ENCODE measurements at regions not wholly inside any gene's neighbourhood (a gene's known extent, or its start where the extent isn't known, plus 50 kb on each side); places are given as distances from the start of the nearest gene placed in this dataset.

DNA sequence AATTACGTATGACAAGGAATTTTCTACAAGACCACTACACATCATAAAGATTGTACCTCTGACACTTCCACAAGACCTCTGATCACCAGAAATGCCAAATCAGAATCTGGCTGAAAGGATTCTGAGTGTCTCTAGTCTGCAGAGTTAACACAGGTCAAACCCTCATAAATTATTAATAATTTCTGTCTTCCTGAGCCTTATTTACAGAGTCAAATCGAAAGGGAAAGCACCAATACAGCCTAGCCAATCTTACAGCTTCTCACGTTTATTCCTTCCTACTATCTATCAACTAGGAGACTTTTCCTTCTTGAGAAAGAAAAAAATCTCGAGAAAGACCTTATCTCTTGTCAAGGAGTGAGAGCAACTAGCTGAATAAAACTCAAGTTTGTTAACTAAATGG, 2151.6 kb downstream of the MRPL39 start:
- no peaks in the 10 kb centered on the region for H3K27me3 ChIP-seq (ENCODE audit: control insufficient read depth in 2 of 2, insufficient read depth in 1 of 2, low read length in 1 of 2)
- H3K4me3 ChIP-seq (ENCODE audit: low read length in 2 of 2): no peak overlapping the region
- 80% methylated on average over 4 of the region's 4 CpGs for WGBS
- no peaks in the 10 kb centered on the region for H3K9me3 ChIP-seq (ENCODE audit: control insufficient read depth in 2 of 2, insufficient read depth in 1 of 2, low read length in 1 of 2)
- H3K4me1 ChIP-seq (ENCODE audit: control insufficient read depth in 2 of 2, insufficient read depth in 2 of 2, low read length in 2 of 2): no peaks in the 10 kb centered on the region
- no peak overlapping the region for H3K27ac ChIP-seq (ENCODE audit: low read depth in 1 of 2, low read length in 1 of 2)
- DNase-seq (ENCODE audit: low read depth in 6 of 9, low spot score in 9 of 9): no peak
- H3K36me3 ChIP-seq (ENCODE audit: control insufficient read depth in 2 of 2, insufficient read depth in 2 of 2, low read length in 1 of 2): no peaks in the 10 kb centered on the region

DNA sequence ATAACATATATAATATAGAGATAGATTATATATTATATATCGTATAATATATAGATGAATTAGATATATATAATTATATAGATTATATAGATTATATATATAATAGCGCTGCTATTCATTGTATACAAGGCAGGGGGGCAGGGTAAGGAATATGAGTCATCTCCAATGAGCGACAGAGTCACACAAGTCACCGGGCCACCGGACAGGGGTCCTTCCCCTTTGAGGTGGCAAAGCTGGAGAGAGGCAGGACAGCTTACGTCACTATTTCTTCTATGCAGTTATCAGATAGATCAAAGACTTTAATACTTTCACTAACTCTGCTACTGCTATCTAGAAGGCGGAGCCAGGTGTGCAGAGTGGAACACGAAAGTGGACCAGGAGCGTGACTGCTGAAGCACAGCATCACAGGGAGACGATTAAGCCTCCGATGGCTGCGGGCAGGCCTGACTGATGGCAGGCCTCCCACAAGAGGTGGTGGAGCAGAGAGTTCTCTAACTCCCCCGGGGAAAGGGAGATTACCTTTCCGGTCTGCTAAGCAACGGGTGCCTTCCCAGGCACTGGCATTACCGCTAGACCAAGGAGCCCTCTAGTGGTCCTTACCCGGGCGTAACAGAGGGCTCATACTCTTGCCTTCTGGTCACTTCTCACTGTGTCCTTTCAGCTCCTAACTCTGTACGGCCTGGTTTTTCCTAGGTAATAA, 2154.7 kb downstream of the MRPL39 start:
- Histone ChIP-seq H3K36me3 (ENCODE audit: control insufficient read depth in 2 of 2, insufficient read depth in 2 of 2, low read length in 1 of 2) (no peaks in the 10 kb centered on the region), H3K4me1 (ENCODE audit: control insufficient read depth in 2 of 2, insufficient read depth in 2 of 2, low read length in 2 of 2) (no peaks in the 10 kb centered on the region), H3K27ac (ENCODE audit: low read depth in 1 of 2, low read length in 1 of 2) (no peak overlapping the region), H3K27me3 (ENCODE audit: control insufficient read depth in 2 of 2, insufficient read depth in 1 of 2, low read length in 1 of 2) (no peaks in the 10 kb centered on the region), H3K4me3 (ENCODE audit: low read length in 2 of 2) (no peak overlapping the region), H3K9me3 (ENCODE audit: control insufficient read depth in 2 of 2, insufficient read depth in 1 of 2, low read length in 1 of 2) (no peaks in the 10 kb centered on the region)
- 44% methylated on average over 19 of the region's 19 CpGs for WGBS
- DNase-seq (ENCODE audit: low read depth in 6 of 9, low spot score in 9 of 9): no peak

DNA sequence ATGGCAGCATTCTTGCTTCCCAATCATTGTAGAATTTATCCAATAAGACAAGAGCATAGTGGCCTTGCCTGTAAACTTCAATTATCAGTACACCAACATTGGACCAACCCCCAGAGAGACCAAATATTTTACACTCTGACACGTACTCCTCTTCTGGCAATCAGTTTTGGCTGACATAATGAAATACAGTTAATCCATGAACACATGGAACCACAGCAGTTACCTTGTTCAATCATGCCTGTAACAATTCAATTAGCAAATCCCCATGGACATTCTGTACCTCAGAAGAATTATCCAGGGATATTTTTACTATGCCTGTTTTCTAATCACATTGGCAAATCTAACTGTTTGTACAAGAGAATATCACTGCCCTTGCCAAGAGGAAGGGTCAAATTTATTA, 2162.0 kb downstream of the MRPL39 start:
- no peak for DNase-seq (ENCODE audit: low read depth in 6 of 9, low spot score in 9 of 9)
- Histone ChIP-seq H3K4me1 (ENCODE audit: control insufficient read depth in 2 of 2, insufficient read depth in 2 of 2, low read length in 2 of 2) (no peaks in the 10 kb centered on the region), H3K27me3 (ENCODE audit: control insufficient read depth in 2 of 2, insufficient read depth in 1 of 2, low read length in 1 of 2) (no peaks in the 10 kb centered on the region), H3K36me3 (ENCODE audit: control insufficient read depth in 2 of 2, insufficient read depth in 2 of 2, low read length in 1 of 2) (no peaks in the 10 kb centered on the region), H3K27ac (ENCODE audit: low read depth in 1 of 2, low read length in 1 of 2) (no peak overlapping the region), H3K9me3 (ENCODE audit: control insufficient read depth in 2 of 2, insufficient read depth in 1 of 2, low read length in 1 of 2) (no peaks in the 10 kb centered on the region), H3K4me3 (ENCODE audit: low read length in 2 of 2) (no peak overlapping the region)
- WGBS: 91% methylated on average over 1 of the region's 1 CpG

DNA sequence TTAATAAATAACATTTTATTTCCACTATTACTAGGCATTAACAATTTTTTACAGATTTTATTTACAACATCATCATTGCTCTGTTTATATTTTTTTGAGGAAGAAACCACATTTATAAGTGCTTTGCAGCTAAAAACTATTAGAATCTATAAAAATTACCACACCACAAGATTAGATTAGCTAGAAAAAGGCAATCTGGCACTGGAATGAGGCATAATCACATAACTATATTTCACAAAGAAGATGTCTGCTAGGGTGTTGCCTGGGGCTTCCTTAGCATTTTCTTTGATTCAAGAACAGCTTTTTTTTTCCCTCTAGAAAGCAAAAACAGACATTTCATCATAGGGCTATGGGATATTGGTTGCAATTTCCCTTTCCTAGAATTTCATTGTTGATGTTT, 2169.2 kb downstream of the MRPL39 start:
- Histone ChIP-seq H3K4me3 (ENCODE audit: low read length in 2 of 2) (no peak overlapping the region), H3K9me3 (ENCODE audit: control insufficient read depth in 2 of 2, insufficient read depth in 1 of 2, low read length in 1 of 2) (no peaks in the 10 kb centered on the region), H3K36me3 (ENCODE audit: control insufficient read depth in 2 of 2, insufficient read depth in 2 of 2, low read length in 1 of 2) (no peaks in the 10 kb centered on the region), H3K27me3 (ENCODE audit: control insufficient read depth in 2 of 2, insufficient read depth in 1 of 2, low read length in 1 of 2) (no peaks in the 10 kb centered on the region), H3K27ac (ENCODE audit: low read depth in 1 of 2, low read length in 1 of 2) (no peak overlapping the region), H3K4me1 (ENCODE audit: control insufficient read depth in 2 of 2, insufficient read depth in 2 of 2, low read length in 2 of 2) (no peaks in the 10 kb centered on the region)
- no peak for DNase-seq (ENCODE audit: low read depth in 6 of 9, low spot score in 9 of 9)

DNA sequence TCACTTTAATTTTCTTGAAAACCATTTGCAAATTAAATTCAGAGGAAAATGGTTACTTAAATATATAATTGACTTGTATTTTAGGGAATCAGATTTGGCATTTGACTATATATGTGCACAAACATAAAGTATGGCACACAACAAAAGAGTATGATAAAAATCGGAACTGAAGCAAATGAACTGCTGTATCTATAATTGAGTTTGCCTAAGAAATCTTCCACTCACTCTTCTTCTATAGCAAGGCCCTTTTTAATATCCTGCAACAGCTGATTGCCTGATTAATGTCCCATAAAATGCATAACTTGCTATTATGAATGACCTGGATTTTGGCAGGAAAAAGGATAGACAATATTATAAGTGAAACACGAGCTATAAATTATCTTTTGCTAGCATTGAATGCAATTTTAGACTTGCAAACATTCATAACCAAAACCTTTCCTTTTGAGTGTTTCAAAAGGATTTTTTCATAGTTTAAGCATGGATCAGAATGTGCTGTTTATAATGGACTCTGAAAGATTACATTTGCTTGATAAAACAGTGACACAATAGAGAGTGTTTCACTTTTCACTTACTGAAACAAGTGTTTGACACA, 2204.3 kb downstream of the MRPL39 start:
- 87% methylated on average over 2 of the region's 2 CpGs for WGBS
- H3K4me3 ChIP-seq (ENCODE audit: low read length in 2 of 2): no peak overlapping the region
- no peaks in the 10 kb centered on the region for H3K36me3 ChIP-seq (ENCODE audit: control insufficient read depth in 2 of 2, insufficient read depth in 2 of 2, low read length in 1 of 2)
- no peaks in the 10 kb centered on the region for H3K27me3 ChIP-seq (ENCODE audit: control insufficient read depth in 2 of 2, insufficient read depth in 1 of 2, low read length in 1 of 2)
- no peak overlapping the region for H3K27ac ChIP-seq (ENCODE audit: low read depth in 1 of 2, low read length in 1 of 2)
- no peaks in the 10 kb centered on the region for H3K9me3 ChIP-seq (ENCODE audit: control insufficient read depth in 2 of 2, insufficient read depth in 1 of 2, low read length in 1 of 2)
- DNase-seq (ENCODE audit: low read depth in 6 of 9, low spot score in 9 of 9): no peak
- H3K4me1 ChIP-seq (ENCODE audit: control insufficient read depth in 2 of 2, insufficient read depth in 2 of 2, low read length in 2 of 2): no peaks in the 10 kb centered on the region

DNA sequence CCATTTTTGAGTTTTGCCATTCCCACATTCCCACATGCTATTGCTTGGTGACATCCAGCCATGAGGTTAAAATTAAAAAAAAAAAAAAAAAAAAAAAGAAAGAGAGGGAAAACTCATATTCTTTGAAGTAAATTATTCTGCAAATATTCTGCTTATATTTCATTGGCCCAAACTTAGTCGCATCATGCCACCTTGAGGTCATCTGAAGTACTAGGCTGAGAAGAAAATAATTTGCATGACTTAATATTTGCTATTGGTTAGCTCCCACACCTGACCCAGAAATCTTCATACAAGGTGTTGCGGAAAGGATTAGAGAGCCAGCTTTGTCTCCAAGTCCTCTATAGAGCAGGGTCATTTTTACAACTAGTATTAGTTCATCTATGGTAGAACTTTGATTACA, 2206.0 kb downstream of the MRPL39 start:
- WGBS: 84% methylated on average over 2 of the region's 2 CpGs

DNA sequence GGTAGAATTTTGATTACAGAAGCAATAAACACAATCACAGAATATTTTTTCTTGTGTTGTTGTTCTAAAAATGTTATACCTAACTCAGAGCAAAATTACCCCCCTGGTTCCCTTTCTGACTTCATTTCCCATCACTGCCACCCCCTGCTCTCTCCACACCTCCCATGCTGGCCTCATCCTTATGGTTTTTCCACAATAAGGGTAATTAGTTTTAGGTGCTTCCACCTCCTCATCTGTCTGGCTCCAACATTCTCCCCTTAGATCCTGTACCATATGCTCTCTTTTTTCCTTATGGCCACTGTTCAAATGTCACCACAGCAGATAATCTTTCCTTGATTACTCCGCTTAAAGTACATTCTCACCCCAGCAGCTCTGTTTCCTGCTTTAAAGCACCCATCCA, 2208.6 kb downstream of the MRPL39 start:
- no peak overlapping the region for H3K4me3 ChIP-seq (ENCODE audit: low read length in 2 of 2)
- H3K4me1 ChIP-seq (ENCODE audit: control insufficient read depth in 2 of 2, insufficient read depth in 2 of 2, low read length in 2 of 2): no peaks in the 10 kb centered on the region
- H3K27me3 ChIP-seq (ENCODE audit: control insufficient read depth in 2 of 2, insufficient read depth in 1 of 2, low read length in 1 of 2): no peaks in the 10 kb centered on the region
- no peaks in the 10 kb centered on the region for H3K9me3 ChIP-seq (ENCODE audit: control insufficient read depth in 2 of 2, insufficient read depth in 1 of 2, low read length in 1 of 2)
- DNase-seq (ENCODE audit: low read depth in 6 of 9, low spot score in 9 of 9): no peak
- WGBS: 98% methylated on average over 1 of the region's 1 CpG
- no peaks in the 10 kb centered on the region for H3K36me3 ChIP-seq (ENCODE audit: control insufficient read depth in 2 of 2, insufficient read depth in 2 of 2, low read length in 1 of 2)
- no peak overlapping the region for H3K27ac ChIP-seq (ENCODE audit: low read depth in 1 of 2, low read length in 1 of 2)

More for the DNA sequence above, 2206.0 kb downstream of the MRPL39 start:
- no peaks in the 10 kb centered on the region for H3K4me1 ChIP-seq (ENCODE audit: control insufficient read depth in 2 of 2, insufficient read depth in 2 of 2, low read length in 2 of 2)
- H3K27me3 ChIP-seq (ENCODE audit: control insufficient read depth in 2 of 2, insufficient read depth in 1 of 2, low read length in 1 of 2): no peaks in the 10 kb centered on the region
- DNase-seq (ENCODE audit: low read depth in 6 of 9, low spot score in 9 of 9): no peak
- no peak overlapping the region for H3K27ac ChIP-seq (ENCODE audit: low read depth in 1 of 2, low read length in 1 of 2)
- H3K9me3 ChIP-seq (ENCODE audit: control insufficient read depth in 2 of 2, insufficient read depth in 1 of 2, low read length in 1 of 2): no peaks in the 10 kb centered on the region
- no peaks in the 10 kb centered on the region for H3K36me3 ChIP-seq (ENCODE audit: control insufficient read depth in 2 of 2, insufficient read depth in 2 of 2, low read length in 1 of 2)
- no peak overlapping the region for H3K4me3 ChIP-seq (ENCODE audit: low read length in 2 of 2)

DNA sequence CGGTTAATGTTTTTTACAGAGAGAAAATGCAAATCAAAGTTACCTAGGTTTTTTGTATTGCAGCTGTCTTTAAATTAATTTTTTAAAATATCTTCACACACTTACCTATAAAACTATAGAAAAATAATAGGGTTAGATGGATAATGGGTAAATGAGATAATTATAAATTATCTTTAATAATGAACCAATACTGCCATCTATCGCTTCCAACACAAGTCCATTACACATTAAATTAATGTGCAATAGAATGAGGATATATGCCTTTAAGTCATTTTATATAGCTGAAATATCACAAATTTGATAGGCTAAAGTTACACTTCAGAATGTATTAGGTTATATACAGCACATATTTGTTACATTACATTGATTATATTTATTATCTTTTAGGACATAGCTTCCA, 2212.8 kb downstream of the MRPL39 start:
- Histone ChIP-seq H3K27me3 (ENCODE audit: control insufficient read depth in 2 of 2, insufficient read depth in 1 of 2, low read length in 1 of 2) (no peaks in the 10 kb centered on the region), H3K4me1 (ENCODE audit: control insufficient read depth in 2 of 2, insufficient read depth in 2 of 2, low read length in 2 of 2) (no peaks in the 10 kb centered on the region), H3K36me3 (ENCODE audit: control insufficient read depth in 2 of 2, insufficient read depth in 2 of 2, low read length in 1 of 2) (no peaks in the 10 kb centered on the region), H3K27ac (ENCODE audit: low read depth in 1 of 2, low read length in 1 of 2) (no peak overlapping the region), H3K4me3 (ENCODE audit: low read length in 2 of 2) (no peak overlapping the region), H3K9me3 (ENCODE audit: control insufficient read depth in 2 of 2, insufficient read depth in 1 of 2, low read length in 1 of 2) (no peaks in the 10 kb centered on the region)
- WGBS: 97% methylated on average over 2 of the region's 2 CpGs
- no peak for DNase-seq (ENCODE audit: low read depth in 6 of 9, low spot score in 9 of 9)

DNA sequence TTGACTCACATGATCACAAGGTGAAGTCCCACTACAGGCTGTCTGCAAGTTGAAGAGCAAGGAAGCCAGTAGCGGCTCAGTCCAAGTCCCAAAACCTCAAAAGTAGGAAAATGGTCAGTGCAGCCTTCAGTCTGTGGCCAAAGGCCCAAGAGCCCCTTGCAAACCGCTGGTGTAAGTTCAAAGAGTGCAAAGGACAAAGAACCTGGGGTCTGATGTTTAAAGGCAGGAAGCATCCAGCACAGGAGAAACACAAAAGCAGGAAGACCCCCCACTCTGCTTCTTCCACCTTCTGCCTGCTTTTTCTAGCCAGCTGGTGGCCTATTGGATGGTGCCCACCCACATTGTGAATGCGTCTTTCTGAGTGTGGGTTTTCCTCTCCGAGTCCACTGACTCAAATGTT, 2222.6 kb downstream of the MRPL39 start:
- H3K4me3 ChIP-seq (ENCODE audit: low read length in 2 of 2): no peak overlapping the region
- H3K27me3 ChIP-seq (ENCODE audit: control insufficient read depth in 2 of 2, insufficient read depth in 1 of 2, low read length in 1 of 2): no peaks in the 10 kb centered on the region
- no peaks in the 10 kb centered on the region for H3K4me1 ChIP-seq (ENCODE audit: control insufficient read depth in 2 of 2, insufficient read depth in 2 of 2, low read length in 2 of 2)
- DNase-seq (ENCODE audit: low read depth in 6 of 9, low spot score in 9 of 9): no peak
- no peaks in the 10 kb centered on the region for H3K9me3 ChIP-seq (ENCODE audit: control insufficient read depth in 2 of 2, insufficient read depth in 1 of 2, low read length in 1 of 2)
- no peaks in the 10 kb centered on the region for H3K36me3 ChIP-seq (ENCODE audit: control insufficient read depth in 2 of 2, insufficient read depth in 2 of 2, low read length in 1 of 2)
- whole genome bisulfite sequencing: 58% methylated on average over 4 of the region's 4 CpGs
- no peak overlapping the region for H3K27ac ChIP-seq (ENCODE audit: low read depth in 1 of 2, low read length in 1 of 2)
